ENCODE measurements at regions not wholly inside any gene's neighbourhood (a gene's known extent, or its start where the extent isn't known, plus 50 kb on each side); places are given as distances from the start of the nearest gene placed in this dataset.

- TF ChIP-seq CTCF (IDR thresholded peaks at IDR 0.05) (no peak), ZFX (IDR thresholded peaks at IDR 0.05; ENCODE audit: borderline replicate concordance) (no peak)
- H3K27ac ChIP-seq, result no peak overlapping the region
Observed at GRCh38 chr5:145162626-145163025, 672.5 kb downstream of the PRELID2 start.

- H3K27ac ChIP-seq, result no peak overlapping the region
- no peak for TF ChIP-seq ZFX (IDR thresholded peaks at IDR 0.05; ENCODE audit: borderline replicate concordance)
- no peak for TF ChIP-seq CTCF (IDR thresholded peaks at IDR 0.05)
Observed at GRCh38 chr5:145161391-145161790, 673.8 kb downstream of the PRELID2 start.

GRCh38 chr5:145160679-145161078, 674.5 kb downstream of the PRELID2 start:
- TF ChIP-seq CTCF (IDR thresholded peaks at IDR 0.05) (no peak), ZFX (IDR thresholded peaks at IDR 0.05; ENCODE audit: borderline replicate concordance) (no peak)
- no peak overlapping the region for H3K27ac ChIP-seq

- no peak overlapping the region for H3K27ac ChIP-seq
- TF ChIP-seq CTCF (IDR thresholded peaks at IDR 0.05), result no peak
Observed at GRCh38 chr5:145158730-145159129, 676.4 kb downstream of the PRELID2 start.

GRCh38 chr5:145157841-145158240, 677.3 kb downstream of the PRELID2 start:
- H3K27ac ChIP-seq, result no peak overlapping the region

GRCh38 chr5:145141534-145141933, 693.6 kb downstream of the PRELID2 start:
- TF ChIP-seq ZFX (IDR thresholded peaks at IDR 0.05; ENCODE audit: borderline replicate concordance) (no peak), CTCF (IDR thresholded peaks at IDR 0.05) (no peak)
- no peak overlapping the region for H3K27ac ChIP-seq

More at GRCh38 chr5:145157841-145158240, 677.3 kb downstream of the PRELID2 start:
- no peak for TF ChIP-seq ZFX (IDR thresholded peaks at IDR 0.05; ENCODE audit: borderline replicate concordance)
- no peak for TF ChIP-seq CTCF (IDR thresholded peaks at IDR 0.05)

GRCh38 chr5:145130996-145131395, 704.1 kb downstream of the PRELID2 start:
- no peak overlapping the region for H3K27ac ChIP-seq
- TF ChIP-seq ZFX (IDR thresholded peaks at IDR 0.05; ENCODE audit: borderline replicate concordance) (no peak), CTCF (IDR thresholded peaks at IDR 0.05) (no peak)

Data from 22Rv1 (cell line).